ENCODE measurements at regions not wholly inside any gene's neighbourhood (a gene's known extent, or its start where the extent isn't known, plus 50 kb on each side); places are given as distances from the start of the nearest gene placed in this dataset.

DNA sequence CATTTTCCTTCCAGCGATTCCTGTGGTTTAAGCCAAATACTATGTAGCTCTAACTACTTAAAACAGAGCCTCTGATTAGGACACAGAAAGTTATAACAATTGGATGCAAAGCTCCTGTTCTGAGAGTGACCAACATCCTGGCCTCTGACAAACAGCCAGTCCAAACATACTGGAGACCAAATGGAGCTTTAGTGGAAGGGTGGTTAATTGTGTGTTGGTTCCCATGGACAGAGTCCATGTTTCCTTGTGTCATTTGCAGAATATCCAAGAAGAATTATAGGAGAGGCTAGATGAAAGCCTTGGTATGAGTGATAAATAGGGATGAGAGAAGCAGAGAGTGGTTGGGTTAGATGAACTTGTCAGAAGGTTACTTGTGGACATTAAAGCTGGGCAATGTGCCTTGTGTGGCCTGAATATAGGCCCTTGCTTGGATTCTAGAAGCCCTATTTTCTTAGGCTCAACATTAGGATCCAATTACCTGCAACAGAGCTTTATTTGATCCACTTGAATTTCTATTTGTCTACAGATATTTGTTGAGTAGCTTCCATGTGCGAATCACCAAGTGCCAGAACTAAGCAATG is 180.5 kb upstream of the GORAB start:
- Histone ChIP-seq H3K36me3 (no peaks in the 10 kb centered on the region), H3K9me3 (ENCODE audit: low read depth) (no peaks in the 10 kb centered on the region), H3K4me3 (no peak overlapping the region), H3K27ac (no peak overlapping the region), H3K4me1 (ENCODE audit: low read depth) (peaks cover 11% of the 10 kb centered on the region), H3K27me3 (no peaks in the 10 kb centered on the region)
- DNase-seq (ENCODE audit: low read depth in 1 of 2, low spot score in 1 of 2): no peak
- TF ChIP-seq, protein P1, sequence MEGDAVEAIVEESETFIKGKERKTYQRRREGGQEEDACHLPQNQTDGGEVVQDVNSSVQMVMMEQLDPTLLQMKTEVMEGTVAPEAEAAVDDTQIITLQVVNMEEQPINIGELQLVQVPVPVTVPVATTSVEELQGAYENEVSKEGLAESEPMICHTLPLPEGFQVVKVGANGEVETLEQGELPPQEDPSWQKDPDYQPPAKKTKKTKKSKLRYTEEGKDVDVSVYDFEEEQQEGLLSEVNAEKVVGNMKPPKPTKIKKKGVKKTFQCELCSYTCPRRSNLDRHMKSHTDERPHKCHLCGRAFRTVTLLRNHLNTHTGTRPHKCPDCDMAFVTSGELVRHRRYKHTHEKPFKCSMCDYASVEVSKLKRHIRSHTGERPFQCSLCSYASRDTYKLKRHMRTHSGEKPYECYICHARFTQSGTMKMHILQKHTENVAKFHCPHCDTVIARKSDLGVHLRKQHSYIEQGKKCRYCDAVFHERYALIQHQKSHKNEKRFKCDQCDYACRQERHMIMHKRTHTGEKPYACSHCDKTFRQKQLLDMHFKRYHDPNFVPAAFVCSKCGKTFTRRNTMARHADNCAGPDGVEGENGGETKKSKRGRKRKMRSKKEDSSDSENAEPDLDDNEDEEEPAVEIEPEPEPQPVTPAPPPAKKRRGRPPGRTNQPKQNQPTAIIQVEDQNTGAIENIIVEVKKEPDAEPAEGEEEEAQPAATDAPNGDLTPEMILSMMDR (IDR thresholded peaks at IDR 0.05; ENCODE audit: low read depth, low read length): no peak

DNA sequence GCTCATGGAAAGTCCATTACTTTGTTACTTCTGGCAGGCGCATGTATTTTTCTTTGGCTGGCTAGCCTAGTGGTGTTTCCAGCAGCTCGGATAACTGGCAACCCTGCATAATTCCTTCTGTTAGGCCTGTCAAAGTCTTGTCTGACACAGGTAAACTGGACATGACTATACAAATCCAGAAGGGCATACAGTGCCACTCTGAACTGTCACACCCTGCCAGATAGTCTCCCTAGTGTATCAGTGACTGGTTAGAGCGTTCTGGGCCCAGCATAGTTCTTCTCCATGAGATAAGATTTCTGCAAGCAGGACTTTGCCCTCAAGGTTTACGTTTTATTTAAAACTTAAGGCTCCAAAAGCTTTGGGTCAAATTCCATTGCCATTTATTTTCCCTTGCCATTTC is 177.7 kb upstream of the GORAB start:
- Histone ChIP-seq H3K27ac (no peak overlapping the region), H3K4me1 (ENCODE audit: low read depth) (peaks cover 11% of the 10 kb centered on the region), H3K36me3 (no peaks in the 10 kb centered on the region), H3K27me3 (no peaks in the 10 kb centered on the region), H3K4me3 (no peak overlapping the region), H3K9me3 (ENCODE audit: low read depth) (no peaks in the 10 kb centered on the region)
- DNase-seq (ENCODE audit: low read depth in 1 of 2, low spot score in 1 of 2): no peak
- TF ChIP-seq, protein P1 (IDR thresholded peaks at IDR 0.05; ENCODE audit: low read depth, low read length): no peak

DNA sequence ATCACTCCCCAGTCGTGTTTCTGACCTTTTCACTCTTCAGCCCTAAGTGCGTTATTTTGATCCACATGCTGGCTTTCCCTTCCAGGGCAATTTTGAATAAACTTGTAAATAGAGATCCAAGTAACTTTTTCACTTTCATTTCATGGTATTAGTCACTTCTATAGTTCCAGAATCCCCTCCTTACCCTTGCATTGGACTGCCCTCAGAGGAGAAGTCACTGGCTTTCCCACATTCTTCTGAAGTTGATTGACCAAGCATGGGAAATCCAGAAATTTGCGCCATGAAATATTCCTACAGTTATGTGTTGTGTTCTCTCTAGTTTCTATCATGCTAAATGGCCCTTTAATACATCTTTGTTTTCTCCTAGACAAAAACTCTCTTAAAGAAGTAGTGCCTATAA is 177.3 kb upstream of the GORAB start:
- H3K27ac ChIP-seq: no peak overlapping the region
- no peak for DNase-seq (ENCODE audit: low read depth in 1 of 2, low spot score in 1 of 2)
- no peak overlapping the region for H3K4me3 ChIP-seq
- no peaks in the 10 kb centered on the region for H3K9me3 ChIP-seq (ENCODE audit: low read depth)
- H3K27me3 ChIP-seq: no peaks in the 10 kb centered on the region
- H3K4me1 ChIP-seq (ENCODE audit: low read depth): peaks cover 11% of the 10 kb centered on the region
- TF ChIP-seq, protein P1 (IDR thresholded peaks at IDR 0.05; ENCODE audit: low read depth, low read length): no peak
- H3K36me3 ChIP-seq: no peaks in the 10 kb centered on the region

DNA sequence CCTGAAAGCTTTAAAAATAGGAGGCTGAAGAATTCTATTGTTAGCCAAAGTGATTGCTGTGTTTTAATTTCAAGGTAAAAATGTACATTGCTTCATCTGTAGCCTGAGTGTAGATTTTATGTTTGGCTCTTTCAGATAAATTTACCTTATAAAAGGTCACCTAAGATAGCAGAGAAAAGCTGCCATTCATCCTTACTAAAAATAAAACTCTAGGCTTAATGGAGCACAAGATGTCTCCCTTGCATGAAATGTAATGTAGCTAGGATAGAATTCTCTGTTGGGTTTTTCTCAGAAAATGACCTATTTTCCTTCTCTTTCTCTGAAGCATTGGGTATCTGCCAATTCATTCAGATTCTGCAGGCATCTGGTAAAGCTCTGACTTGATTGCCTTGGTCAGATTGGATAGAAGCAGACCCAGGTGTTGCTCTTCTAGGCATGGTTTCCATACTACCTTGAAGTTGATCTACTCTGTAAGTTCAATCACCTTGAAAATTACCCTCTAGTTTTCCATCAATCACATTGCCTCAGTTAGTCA is 176.6 kb upstream of the GORAB start:
- no peak for DNase-seq (ENCODE audit: low read depth in 1 of 2, low spot score in 1 of 2)
- H3K36me3 ChIP-seq: no peaks in the 10 kb centered on the region
- no peaks in the 10 kb centered on the region for H3K9me3 ChIP-seq (ENCODE audit: low read depth)
- TF ChIP-seq, protein P1 (IDR thresholded peaks at IDR 0.05; ENCODE audit: low read depth, low read length): no peak
- no peaks in the 10 kb centered on the region for H3K27me3 ChIP-seq
- H3K4me3 ChIP-seq: no peak overlapping the region
- H3K27ac ChIP-seq: no peak overlapping the region
- peaks cover 11% of the 10 kb centered on the region for H3K4me1 ChIP-seq (ENCODE audit: low read depth)

DNA sequence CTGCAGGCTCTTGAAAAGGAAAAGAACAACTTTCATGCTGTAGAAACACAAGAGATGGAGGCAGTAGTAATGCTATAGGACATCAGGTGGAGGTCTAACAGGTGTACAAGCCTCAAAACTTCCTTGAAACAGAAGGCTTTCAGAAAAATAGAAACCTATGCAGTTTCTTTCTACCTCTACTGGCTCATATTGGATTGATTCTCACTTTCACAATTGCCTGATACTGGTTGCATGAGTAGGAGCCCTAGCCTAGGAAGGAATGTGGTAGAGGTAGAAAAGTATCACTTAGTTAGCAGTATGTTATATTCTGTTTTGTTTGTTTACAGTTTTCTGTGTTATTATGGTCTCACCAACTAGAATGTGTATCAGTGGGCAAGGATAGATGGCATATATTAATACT is 175.4 kb upstream of the GORAB start:
- TF ChIP-seq, protein P1 (IDR thresholded peaks at IDR 0.05; ENCODE audit: low read depth, low read length): no peak
- Histone ChIP-seq H3K27me3 (no peaks in the 10 kb centered on the region), H3K4me1 (ENCODE audit: low read depth) (peaks cover 11% of the 10 kb centered on the region), H3K4me3 (no peak overlapping the region), H3K9me3 (ENCODE audit: low read depth) (no peaks in the 10 kb centered on the region), H3K27ac (no peak overlapping the region), H3K36me3 (no peaks in the 10 kb centered on the region)
- no peak for DNase-seq (ENCODE audit: low read depth in 1 of 2, low spot score in 1 of 2)

Measured in cardiac muscle cell (in vitro differentiated cells and primary cell).